GM19023 (cell line): ENCODE measurements at regions not wholly inside any gene's neighbourhood (a gene's known extent, or its start where the extent isn't known, plus 50 kb on each side); places are given as distances from the start of the nearest gene placed in this dataset.
"Not testable (repeated sequence)": the region's sequence is repeated elsewhere in the genome, so short reads cannot be mapped to it uniquely, and the experiment has no call there.

Source experiments
- ATAC-seq: cut with Tn5 transposase; IDR thresholded peaks from one replicate; pipeline ENCODE4 v1.9.1; 2021; ENCODE audit warnings: mild to moderate bottlenecking, moderate library complexity; ENCODE audit not compliant: unreplicated experiment

- ATAC-seq = no peak
These were observed 93.8 kb upstream of the OSBPL8 start for GRCh38 chr12:76653342-76653741.

GRCh38 chr12:76664731-76665130, 99.2 kb upstream of the ZDHHC17 start:
- ATAC-seq = no peak

- no peak for ATAC-seq
These were observed 97.6 kb upstream of the ZDHHC17 start for GRCh38 chr12:76666290-76666835.

DNA sequence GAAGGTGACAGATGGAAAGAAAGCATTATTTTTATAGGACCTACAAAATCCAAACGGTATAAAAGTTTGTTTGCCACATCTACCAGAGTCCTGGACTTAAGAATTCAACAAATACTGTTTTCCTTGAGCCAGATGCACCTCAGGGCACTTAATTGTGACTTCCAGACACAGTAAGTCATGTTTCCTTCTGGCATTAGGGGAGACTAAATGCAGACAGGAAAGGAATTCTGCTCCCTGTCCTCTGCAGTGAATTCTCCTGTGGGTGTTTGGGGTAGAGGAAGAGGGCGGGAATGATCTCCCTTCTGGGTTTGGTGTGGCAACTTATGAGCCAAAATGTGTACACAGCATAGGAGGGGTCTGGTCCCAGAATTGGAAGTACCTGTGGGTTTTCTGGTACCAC, 93.9 kb upstream of the ZDHHC17 start:
- no peak for ATAC-seq

DNA sequence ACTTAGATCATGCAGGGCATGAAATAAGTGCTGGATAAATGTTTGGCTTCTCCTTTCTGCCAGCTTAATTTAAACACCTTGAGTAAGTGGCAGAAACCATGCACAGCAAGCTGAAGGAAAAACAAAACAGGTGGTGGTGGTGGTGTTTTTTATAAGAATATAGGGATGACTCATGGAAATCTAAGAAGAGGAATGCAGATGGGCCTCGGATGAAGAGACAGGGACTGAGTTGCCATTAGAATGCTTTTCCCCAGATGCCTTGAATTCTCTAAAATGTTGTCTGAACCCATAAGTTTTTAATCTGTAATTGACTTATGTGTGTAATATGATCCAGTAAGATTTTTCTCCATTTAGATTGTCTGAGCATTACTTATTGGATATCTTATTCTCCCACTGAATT, 93.1 kb upstream of the ZDHHC17 start:
- no peak for ATAC-seq

DNA sequence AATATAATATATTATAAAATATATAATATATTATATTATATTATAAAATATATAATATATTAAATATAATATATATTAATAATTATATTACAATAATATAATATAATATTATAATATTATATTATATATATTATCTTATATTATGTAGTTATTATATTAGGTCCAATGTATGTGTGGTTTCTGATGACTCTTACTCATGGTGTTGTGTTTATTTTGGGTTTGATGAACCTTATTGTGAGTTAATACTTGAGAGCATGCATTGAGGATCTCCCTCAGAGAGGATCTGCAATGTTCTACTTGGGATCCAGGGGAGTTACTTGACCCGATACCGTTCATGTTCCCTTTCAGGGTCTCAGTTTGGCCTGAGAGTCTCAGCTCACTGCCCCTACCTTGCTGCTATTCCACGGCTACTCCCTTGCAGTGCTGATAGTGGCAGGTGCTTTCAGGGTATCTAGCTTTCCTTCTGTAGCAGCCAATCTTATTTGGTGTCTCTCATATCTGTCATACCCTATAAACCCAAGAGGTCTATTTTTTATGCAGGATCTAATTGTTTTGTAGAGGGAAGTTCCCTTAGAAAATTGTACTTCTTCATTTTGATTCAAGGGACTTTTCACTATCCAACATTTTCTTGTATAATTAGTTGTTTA, 89.1 kb upstream of the ZDHHC17 start:
- ATAC-seq = no peak

GRCh38 chr12:76676261-76676660, 87.7 kb upstream of the ZDHHC17 start:
- not testable (repeated sequence) for ATAC-seq

- no peak for ATAC-seq
These were observed 84.9 kb upstream of the ZDHHC17 start for GRCh38 chr12:76678992-76679391.

GRCh38 chr12:76679778-76680177, 84.1 kb upstream of the ZDHHC17 start:
- no peak for ATAC-seq

GRCh38 chr12:76680940-76681339, 83.0 kb upstream of the ZDHHC17 start:
- no peak for ATAC-seq

DNA sequence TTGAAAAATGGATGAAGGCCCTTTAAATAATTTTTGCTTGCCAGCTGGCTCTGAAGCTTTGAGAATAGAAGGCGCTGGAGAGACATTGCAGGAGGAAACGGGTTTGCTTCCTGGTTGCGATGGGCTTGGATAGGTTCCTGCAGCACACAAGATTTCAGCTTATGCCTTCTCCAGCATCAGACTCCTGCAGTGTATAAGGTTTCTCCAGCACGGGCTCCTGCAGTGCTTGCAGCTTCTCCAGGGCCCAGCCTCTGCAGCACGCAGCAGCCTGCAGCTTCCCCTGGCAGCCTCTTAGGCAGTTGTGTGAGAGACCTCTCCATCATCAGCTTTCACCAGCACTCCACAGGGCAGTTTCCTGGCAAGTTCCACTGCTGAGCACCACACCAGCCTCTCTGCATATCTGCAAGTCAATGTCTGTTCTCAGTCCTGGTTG, 78.7 kb upstream of the ZDHHC17 start:
- no peak for ATAC-seq

DNA sequence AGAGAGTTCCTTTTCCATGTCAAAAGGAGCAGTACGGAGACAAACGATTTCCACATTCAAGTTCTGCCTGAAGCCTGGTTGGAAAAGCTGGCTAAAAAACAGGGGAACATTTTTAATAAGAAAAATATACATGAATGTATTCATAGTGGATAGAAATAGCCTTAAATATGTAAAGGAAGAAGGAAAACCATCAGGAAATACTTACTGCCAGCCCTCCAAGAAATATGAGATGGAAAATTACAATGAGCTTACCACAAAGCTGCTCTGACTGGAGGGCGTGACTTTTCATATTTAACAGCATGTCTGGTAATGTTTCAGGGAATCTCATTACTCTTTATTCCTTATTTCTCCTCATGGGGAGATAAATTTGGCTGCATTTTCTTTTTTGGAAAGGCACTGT, 75.9 kb upstream of the ZDHHC17 start:
- ATAC-seq = no peak

- no peak for ATAC-seq
These were observed 75.3 kb upstream of the ZDHHC17 start for GRCh38 chr12:76688631-76689030.

DNA sequence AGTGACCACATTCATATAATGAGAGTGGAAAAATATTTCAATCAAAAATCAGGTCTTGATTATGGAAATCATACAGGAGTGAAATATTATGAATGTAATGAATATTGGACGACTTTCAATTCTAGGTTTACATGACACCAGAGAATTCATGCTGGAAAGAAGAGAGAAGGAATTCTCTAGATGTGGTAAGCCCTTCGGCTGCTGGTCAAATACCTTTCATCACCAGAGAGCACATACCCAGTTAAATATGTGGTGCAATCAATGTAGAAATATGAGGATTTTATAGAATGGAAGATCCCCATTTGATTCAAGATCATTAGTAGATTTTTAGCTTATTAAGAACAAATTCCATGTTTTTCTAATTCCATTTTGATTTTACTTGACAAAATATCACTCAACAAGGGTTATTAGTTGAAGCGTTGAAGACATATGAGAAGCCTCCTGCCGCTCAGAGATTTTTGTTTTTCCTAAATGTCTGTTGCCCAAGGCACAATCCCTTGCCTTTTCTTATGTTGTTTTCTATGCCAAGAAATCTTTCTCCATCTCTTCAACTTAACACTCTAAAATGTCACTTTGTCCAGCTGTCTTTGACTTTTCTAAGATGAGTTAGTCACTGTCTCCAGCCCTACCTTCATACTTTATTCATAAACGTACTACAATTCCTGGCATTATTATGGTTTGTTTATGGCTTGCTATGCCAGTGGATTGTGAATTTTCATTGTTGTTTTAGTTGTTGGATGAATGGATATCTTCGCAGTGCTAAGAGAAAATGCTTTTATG, 72.8 kb upstream of the ZDHHC17 start:
- ATAC-seq = no peak

DNA sequence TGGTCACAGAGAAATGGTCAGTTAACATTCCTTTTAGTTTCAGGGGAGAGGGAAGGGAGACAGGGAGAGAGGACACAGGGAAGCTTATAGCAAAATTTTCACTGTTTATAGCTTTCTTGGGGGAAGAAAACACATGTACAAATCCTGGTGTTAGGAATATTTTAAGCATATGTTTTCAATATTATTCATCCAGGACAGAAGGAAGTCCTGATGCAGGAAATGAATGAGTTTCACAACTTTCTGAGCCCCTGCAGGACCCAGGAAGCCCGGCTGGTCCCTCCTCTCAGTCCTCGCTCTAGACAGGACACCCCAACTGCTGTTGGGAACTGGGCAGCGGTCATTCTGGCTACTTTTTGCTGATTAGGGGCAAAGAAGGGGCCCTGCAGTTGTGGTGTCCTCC, 71.1 kb upstream of the ZDHHC17 start:
- no peak for ATAC-seq

GRCh38 chr12:76694369-76694768, 69.5 kb upstream of the ZDHHC17 start:
- no peak for ATAC-seq

DNA sequence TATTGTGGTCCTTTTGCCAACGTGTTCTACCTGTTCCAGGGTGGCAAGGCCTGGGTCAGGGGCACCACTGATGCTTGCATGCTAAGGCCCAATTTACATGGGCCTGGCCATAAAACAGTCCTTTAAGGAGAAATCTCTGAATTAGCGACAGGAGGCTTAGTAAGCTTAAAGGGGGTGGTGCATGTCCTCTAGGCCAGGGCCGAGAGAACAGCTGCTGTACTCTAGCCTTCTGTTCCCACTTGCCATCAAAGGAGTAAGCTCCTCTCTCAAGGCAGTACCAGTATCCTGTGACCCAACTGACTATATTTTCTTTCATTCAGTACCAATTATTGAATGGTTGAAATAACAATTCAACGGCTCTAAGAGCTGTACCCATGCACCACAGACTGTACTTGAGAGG, 67.7 kb upstream of the ZDHHC17 start:
- ATAC-seq = no peak

DNA sequence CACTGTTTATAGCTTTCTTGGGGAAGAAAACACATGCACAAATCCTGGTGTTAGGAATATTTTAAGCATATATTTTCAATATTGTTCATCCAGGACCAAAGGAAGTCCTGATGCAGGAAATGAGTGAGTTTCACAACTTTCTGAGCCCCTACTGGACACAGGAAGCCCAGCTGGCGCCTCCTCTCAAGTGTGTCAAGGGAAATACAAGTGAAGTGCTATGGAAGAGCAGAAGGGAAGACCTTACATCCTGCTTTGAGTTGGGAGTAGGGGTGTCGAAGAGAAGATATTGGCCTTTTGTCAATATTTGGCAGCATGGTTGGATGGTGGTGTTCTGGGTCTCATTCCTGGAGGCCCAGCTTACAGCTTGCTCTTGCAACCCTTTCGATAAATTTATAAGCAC, 66.1 kb upstream of the ZDHHC17 start:
- ATAC-seq = no peak

DNA sequence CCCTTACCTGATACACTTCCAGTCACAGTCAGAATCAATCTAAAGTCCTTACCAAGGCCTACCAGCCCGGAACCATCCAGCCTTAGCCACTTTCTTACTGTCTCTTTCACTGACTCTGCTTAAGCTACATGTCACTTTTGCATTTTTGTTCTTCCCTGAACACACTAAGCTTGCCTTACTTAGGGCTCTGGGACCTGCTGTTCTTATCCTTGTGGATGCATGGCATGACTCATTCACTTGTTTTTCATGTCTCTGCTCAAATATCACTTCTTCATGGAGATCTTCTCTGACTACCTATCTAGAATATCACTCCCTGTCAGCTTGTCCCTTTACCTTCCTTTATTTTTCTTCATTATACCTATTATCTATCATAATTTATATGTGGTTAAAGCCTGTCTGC, 65.6 kb upstream of the ZDHHC17 start:
- no peak for ATAC-seq

DNA sequence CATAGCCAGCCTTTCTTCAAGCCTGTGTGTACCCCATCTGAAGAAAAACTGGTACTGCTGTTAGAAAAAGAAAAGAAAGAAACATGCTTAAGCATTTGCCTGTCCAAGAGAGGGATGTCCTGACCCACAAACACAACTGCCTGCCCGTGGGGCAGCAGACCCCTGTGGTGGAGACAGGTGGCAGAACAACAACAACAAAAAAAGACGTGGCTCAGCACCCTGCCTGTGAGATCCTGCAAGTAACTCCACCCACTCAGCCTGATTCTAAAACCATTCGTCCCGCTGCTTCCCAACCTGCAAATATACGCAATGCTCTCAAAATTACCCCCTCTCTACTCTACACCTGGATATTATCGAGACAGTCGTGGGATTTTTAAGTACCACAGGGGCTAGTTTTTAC, 64.9 kb upstream of the ZDHHC17 start:
- no peak for ATAC-seq

DNA sequence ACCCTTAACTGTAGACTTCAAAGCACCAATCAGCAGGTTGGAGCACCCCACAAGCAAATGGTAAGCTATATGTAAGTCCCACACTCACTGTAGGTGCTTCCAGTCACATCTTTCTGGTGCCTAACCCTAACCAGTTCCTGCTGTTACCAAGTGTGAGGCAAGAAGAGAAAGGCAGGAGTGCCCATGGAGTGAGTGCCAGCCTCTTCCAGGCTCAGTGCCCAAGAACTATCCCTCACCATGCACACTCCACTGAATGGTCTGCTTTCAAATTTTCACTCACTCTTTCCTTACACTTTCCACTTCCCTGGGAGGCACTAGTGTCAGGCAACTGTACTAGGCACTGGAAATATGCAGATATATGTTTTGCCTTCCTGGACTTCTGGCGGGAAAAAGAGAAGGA, 62.2 kb upstream of the ZDHHC17 start:
- no peak for ATAC-seq

GRCh38 chr12:76702946-76703345, 61.0 kb upstream of the ZDHHC17 start:
- ATAC-seq = no peak
